NCI-H345 treated with DMSO at 0.1 percent for 48 hours (cell line): ENCODE measurements at regions not wholly inside any gene's neighbourhood (a gene's known extent, or its start where the extent isn't known, plus 50 kb on each side); places are given as distances from the start of the nearest gene placed in this dataset.

ENCODE experiments used
- DNase-seq: peaks from one replicate; lab custom pipeline; 2025; ENCODE audit not compliant: unreplicated experiment; lab: John Stamatoyannopoulos, UW

DNA sequence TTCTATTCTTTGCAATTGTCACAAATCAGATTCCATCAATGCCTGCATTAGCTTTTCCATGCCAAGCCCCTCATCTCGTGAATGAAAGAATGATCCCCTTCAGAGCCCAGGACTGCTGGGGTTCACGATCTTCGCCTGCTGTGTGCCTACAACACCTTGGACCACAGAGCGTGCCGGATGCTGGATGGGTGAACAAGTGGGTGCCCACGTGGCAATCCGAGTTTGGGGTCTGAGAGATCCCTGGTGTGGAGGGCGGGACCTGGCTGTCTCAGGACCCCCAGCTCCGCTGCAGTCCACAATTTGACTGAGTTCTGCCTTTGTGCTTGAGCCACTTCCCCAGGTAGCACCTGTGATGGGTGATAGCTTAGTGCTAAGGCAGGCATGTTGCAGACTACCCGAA, 317.0 kb downstream of the GALR1 start:
- no peak for DNase-seq

DNA sequence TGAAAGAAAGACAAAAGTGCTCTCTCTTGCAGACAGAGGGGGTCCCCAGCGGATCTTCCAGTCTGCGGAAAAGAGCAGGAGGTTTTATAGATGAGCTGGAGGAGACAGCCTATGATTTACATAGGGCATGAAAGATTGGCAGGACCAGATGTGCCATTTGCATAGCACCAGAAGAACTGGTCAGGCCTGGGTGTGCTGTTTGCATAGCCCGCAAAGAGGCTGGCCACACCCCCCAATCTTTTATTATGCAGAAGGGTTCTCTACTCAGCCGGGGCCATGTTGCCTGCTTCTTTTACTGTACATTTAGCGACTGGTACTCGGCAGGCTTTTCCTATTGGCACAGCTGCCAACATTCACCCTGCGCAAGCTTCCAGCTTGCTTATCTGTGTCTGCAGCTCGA, 317.6 kb downstream of the GALR1 start:
- DNase-seq, result no peak

DNA sequence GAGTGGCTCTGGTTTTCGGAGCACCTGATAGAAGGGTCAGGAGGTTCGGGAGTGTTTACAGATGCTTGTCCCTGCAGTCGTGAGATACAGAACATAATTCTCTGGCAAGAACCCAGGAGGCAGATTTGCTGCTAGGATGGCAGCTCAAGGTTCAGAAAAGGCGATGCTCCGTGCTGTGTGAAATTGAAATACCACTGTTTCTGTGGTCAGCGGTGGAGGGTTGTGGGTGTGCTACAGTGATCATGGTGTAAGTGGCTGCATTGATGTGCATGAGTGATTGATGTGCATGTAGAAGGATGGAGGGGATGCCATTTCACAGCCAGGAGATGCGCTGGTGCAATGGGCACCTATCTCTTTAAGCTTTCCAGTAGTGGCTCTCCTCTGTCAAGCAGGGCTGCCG, 322.1 kb downstream of the GALR1 start:
- no peak for DNase-seq

DNA sequence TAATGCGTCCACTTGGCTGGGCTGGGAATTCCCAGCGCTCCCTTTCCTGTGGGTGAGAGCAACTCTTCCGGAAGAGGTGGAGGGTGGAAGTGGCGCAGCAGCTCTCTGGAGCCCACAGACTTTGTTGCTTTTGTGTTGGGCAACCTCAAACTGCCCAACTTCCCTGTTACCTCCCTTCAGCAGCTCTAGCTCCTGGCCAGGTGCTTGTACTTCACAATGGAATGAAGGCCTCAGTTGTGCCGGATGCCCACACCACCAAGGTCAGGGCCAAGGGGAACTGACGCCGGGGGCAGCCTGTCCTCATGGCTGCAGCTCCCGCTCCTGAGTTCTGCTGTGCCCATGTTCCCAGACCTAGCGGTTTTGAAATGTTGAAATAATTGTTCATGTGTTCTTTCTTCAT, 322.9 kb downstream of the GALR1 start:
- DNase-seq, result no peak

DNA sequence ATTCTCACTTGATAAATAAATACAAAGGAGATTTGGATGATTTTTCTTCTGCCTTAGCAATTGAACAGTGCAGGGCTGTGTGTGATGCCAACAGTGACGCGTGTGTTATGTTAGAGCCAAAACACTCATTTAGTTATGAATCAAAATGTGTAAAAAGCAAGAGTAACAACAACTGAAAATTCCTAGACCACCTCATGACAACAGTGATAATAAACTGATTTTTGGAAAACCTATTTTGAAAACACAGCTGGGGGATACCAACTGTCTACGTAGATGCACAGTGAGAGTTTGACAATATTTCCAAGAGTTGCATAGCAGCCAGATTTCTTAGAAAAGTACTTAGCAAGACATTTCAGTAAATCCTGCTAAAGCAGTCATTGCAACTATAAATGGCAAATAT, 323.9 kb downstream of the GALR1 start:
- no peak for DNase-seq

DNA sequence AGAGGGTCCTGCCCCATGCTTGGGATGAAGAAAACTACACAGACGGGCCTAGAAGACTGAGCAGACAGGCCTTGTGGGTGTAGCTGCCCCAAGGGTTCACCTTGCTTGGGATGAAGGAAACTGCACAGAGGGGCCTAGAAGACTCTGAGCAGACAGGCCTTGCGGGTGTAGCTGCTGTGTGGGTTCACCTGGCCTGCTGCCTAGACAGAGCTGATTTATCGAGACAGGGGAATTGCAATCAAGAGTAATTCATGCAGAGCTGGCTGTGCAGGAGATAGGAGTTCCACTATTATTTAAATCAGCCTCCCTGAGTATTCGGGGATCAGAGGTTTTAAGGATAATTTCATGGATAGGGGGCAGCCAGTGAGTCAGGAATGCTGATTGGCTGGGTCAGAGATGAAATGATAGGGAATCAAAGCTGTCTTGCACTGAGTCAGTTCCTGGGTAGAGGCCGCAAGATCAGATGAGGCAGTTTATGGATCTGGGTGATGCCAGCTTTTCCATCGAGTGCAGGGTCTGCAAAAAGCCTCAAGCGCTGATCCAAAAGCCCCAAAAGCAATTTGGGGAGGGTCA, 341.4 kb downstream of the GALR1 start:
- no peak for DNase-seq

DNA sequence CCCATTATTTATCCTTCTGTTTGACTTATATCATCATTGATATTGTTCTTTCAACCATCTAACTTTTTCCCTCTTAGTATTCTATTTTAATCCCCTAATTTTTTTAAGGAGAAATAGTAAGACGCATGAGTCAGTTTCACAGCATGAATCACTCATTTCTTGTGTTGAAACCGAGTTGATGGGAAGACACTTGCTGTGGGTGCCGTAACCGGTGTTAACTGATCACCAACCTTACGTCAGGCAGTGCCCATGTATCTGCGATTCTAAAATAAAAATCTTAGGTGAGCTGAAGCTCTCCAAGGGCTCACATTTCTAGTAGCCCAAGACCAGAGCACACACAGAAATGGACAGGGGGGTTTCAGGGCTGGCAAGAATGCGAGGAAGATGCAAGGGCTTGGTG, 348.1 kb downstream of the GALR1 start:
- DNase-seq, result no peak

DNA sequence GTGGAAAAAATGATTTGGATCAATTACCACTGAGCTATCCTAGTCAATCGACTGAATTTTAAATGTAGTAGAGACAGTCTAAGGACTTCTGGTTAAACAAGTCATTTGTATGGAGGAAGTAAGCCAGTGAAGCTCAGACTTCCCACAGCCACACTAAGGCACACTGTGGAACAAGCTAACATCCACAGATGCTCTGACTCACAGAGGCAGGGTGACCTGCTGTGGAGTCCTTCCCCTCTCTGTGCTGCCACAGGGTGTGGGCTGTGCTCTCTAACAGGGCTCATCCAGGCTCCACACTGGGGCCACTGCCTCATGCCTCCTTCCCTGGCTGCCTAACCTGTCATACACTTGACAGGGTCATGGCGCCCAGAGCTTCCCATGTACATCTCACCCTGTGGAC, 351.0 kb downstream of the GALR1 start:
- DNase-seq, result no peak

DNA sequence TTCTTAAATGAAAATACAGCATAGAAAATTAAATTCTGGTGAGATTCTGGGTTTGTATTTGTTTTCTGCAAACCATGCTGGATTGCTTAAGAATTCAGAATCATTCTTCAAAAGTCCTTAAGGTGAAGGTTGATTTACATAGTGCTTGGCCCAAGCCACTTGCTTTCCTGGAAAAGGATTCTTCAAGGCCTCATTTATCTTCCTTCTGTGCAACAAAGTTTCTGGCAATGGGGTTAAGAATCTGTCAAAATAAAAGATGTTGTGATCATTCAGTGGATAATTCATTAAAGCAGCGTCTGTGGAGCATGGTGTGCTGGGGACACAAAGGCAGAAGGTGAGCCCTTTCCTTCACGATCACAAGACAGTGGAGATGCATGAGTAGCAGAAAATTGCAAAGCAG, 351.9 kb downstream of the GALR1 start:
- DNase-seq, result no peak

DNA sequence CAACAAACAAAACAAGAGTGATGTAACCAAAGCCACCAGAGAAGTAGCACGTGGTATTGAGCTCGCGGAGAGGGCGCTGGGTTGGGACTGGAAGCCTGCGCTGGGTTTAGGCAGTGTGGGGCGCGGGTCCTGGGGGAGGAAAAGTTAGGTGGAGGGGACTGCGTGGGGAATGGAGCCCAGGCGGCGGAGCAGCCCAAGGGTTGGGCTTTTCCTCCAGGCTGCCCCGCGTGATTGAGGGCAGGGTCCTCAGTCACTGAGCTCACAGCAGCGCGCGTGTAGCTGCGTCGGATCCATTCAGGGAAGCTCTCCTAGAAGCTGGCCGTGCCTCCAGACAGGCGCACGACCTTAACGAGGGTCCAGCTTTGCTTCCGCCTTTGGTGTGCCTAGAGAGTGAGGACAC, 357.4 kb downstream of the GALR1 start:
- no peak for DNase-seq

DNA sequence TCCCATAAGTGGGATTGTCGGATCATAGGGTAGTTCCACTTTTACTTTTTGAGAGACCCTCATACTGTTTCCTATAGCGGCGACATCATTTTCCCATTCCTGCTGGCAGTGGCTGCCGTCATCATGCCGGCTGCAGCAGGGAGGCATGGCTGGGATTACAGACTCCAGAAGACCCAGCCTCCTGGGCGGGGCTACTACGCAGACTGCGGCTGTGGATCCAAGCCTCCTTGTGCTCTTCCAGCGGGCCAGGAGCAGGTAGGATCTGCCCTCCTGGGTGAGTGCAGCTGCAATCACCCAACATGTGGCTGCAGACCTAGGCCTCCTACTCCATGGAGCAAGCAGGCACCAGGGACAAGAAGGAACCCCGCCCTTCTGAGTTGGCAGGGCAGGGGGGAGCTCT, 359.2 kb downstream of the GALR1 start:
- no peak for DNase-seq

DNA sequence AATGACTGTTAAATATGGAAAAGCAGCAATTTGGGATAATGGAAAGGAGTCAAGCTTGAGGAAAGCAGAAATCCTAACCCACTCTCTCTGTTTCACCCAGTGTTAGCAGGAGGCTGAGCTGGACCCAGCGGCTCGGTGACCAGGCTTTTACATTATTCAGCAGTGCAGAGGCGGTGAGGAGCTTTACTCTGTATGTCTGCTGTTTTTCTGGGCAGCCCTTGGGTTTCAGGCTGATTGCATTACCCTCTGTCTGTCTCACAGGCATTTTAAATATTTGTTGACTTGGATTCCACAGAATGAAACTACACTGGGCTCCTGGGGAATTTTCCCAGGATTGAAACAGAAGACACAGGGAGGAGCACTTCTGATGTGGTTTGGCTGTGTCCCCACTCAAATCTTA, 368.0 kb downstream of the GALR1 start:
- DNase-seq, result no peak

DNA sequence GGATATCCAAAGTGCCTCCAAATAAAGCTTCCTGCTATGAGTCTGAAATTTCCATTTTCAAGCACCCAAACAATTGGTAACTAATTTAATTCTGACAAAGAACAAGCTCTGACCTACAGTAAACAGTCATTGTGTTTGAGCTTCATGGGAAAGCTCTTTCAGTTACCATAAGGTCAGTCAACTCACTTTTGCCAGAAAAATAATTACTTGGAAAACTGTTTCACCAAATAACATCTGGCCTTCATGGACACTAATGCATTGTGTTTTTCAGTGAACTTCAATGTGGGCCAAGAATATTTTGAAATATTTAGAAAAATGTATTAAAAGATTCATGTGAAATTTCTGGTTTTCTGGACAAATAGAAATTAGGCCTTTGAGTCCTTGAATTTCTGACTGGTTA, 369.9 kb downstream of the GALR1 start:
- no peak for DNase-seq

DNA sequence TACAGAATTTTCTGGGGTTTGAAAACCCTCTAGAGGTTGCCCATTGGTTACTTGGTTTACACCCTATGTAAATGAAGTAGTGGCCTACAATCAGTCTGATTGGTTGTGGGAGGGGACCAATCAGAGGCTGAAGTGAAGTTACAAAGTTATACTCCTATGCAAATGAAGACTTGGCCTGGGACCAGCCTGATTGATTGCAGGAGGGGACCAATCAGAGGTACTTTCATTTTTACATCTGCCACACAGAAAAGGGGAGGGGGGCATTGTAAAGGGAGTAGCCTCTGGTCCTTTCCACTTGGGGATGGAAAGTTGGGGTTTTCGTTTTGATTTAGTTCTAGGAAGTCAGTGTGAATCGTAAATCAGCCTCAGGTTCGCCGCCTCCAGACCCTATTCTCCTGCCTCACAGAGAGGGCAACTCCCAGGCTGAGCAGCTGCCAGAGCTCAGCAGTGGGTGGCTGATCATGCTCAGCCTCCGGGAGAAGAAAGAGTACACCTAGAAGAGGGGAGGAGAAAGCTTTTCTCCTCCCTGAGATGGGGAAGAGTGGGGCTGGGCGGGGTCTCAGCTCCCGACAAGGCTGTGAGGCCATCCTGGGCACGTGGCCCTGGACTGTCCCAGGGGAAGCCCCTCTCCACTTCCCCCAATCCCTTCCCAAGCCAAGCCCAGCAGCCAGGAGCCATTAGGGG, 372.5 kb downstream of the GALR1 start:
- no peak for DNase-seq

DNA sequence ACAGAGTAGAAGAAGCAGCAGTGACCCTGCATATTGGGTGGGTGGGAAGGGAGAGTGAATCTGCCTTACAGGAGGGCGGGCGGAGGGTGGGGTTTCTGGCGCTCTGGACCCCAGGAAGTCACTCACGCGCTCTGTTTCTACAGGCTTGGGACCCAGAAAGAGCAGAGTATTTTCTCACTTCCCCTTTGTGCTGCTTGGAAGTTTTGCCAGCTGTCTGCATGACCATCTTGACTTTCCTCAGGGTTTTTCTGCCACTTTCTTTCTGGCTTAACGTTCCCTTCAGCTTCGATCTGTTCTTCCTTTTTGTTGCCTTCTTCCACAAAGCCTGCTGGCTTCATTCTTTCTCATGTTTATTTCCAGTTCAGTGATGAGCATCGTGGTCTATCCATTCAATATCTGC, 383.1 kb downstream of the GALR1 start:
- no peak for DNase-seq

DNA sequence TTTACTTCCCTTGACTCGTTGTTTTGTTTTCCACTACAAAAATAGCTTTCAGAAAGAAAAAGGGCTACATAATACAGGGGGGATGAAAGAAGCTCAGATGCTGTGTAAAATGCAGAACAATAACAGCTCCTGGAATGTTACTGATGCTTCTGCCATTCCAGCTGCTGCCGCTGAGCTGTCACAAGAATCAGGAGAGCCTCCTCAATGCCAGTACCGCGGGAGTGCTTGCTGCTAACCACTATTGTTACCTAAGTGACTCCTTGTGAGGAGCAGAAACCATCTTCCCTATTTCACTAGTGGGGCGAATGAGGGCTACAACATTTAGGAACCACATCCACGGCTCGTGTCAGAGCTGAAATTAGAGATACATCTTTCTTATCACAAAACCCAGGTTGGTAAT, 384.8 kb downstream of the GALR1 start:
- DNase-seq, result no peak

DNA sequence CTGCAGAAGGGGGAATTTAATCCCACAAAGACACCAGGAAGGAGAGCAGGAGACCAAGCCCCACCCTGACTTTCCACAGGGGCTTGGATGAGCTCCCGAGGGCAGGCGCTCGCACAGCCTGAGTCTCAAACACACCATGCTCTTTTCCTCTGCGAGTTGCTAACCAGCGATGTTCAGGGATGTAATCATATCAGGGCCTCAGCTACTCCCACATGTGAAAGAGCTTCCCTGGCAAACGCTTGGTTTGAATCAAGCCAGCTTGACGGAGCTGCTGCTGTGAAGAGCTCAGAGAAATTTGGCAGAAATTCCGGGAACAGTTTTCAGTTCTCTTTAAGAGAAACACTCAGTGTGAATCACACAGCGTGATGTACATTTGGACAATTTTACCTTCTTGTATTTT, 385.8 kb downstream of the GALR1 start:
- no peak for DNase-seq

DNA sequence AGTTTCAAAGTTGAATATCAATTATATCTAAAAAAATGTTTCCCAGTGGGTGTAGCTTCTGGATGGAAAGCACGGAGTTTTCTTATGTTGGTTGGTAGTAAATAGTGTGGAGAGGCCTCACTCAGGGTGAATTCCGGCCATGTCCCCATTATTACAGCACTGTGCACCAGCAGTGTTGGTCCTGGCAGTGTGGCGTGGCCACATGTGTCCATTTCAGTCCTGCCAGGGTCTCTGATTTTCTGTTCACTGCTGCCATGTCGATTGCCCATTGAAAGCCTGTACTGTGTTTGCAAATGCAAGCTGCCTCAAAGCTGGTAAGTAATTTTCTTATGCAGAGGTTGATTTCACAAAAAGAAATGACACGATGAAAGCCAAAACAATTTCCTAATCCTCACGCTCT, 386.2 kb downstream of the GALR1 start:
- DNase-seq, result no peak

DNA sequence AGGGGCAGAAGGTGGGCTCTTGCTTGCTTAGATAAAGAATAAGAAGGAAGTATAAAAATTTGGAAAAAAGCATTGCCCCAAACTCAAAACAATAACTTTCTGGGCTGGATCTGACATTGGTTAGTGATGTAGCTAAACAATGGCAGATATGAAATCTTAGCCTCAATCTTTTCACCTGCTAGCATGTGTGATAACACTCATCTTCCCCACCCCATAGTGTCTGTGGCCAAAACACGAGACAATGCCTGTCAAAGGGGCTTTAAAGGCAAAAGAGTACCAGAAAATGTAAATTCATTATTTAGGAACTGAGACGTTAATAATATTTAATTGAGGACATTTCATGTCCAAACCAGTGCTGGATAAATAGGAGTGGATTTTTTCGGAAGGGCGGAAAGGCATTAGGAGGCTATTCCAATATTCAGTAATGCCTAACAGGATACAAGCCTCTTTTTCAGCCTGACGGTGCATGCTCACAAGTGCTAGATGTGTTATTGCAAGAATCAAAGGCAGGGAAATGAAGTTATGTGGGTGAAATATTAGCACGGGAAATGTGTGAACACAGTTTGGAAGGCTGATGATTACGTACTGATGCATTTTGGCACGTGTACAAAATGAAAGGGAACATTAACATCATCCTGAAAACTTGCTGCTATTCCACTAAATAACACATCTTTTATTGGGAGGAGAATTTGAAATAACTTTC, 395.7 kb downstream of the GALR1 start:
- DNase-seq, result no peak

DNA sequence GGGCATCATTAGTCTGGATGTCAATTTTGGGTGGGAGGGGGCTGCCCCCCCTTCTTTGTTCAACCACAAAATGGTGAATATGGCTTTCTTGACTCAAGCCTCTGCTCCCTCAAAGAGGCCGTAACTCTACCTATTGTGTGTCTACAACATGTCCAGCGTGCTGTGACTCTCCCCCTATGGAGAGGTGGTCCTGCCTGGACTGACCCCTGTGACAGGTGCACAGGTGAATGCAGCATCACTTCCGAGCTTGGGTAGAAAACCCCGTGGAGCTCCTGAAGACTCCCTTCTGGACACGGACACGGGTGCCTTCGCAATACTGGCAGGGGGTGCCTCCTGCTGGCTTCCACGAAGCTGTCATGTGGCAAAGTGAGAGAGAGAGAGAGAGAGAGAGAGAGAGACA, 397.8 kb downstream of the GALR1 start:
- no peak for DNase-seq

DNA sequence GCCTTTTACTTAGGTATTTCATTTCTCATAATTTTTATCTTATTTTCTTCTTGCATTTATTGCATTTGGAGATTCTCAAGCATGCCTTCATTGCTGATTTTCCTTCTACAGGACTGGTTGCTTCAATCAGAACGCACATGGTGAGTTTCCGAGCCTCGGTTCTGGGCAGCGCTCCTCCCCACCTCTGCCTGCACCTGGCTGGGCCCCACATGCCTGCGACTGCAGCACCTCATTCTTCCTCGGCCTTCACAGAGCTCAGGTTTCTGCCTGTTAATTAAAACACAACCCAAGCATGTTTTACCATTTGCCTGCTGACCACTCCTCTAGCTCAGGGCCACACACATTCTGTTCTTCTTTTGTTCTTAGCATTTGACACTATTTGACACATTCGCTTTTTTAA, 398.8 kb downstream of the GALR1 start:
- DNase-seq, result no peak

DNA sequence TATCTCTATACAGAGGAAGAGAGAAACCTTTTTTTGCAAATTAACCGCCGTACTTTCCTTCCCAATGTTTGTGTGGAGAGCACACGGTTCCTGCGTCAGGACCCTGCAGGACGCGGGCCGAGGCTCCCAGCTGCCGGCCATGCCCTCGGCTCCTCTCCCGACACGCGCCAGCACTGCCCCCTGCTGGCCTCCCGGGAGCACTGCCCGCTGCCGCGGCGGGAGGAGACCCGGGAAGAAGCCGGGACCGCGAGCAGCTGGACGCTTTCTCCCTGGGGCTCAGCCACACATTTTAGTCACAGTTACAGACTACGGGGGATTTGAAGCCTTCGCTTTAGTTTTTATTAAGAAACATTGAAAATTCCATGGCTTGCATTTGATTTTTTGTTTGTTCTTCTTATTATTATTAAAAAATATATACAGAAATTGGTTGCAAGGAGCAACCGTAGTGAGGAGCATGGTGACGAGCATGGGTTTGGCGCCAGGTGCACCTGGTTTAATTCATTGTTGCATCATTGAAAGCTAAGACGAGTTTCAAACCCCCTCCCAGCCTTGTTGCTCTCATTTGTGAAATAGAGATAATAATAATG, 401.2 kb downstream of the GALR1 start:
- DNase-seq, result peak; percentile 61
